Activated CD4-positive, alpha-beta T cell treated with anti-CD3 and anti-CD28 coated beads, Interleukin-2, amount 10 ng/mL, durations not matched to agents 7 days and 5 days (primary cell): ENCODE measurements at regions not wholly inside any gene's neighbourhood (a gene's known extent, or its start where the extent isn't known, plus 50 kb on each side); places are given as distances from the start of the nearest gene placed in this dataset.
A peak's percentile ranks its signal among the peaks of the same experiment; 100 is the strongest.

ENCODE experiments used
- CTCF ChIA-PET: fragments of 350-600 bp; sonication (Branson Sonifier 250); formaldehyde crosslinking; loops from one replicate; lab custom pipeline; 2021; ENCODE audit warnings: antibody characterized with exemption; lab: Charles Lee
- POLR2A ChIA-PET: fragments of 350-600 bp; sonication (Branson Sonifier 250); formaldehyde crosslinking; loops from one replicate; lab custom pipeline; 2021; ENCODE audit warnings: antibody characterized with exemption; lab: Charles Lee
- DNase-seq: peaks from one replicate; pipeline ENCODE4 v3.0.0-alpha.2; 2020
- H3K27ac Mint-ChIP-seq: one replicate; pipeline ENCODE4 v1.8.0; 2021; ENCODE audit warnings: mild to moderate bottlenecking, moderate library complexity, mixed read lengths
- H3K27me3 Mint-ChIP-seq: one replicate; pipeline ENCODE4 v1.8.0; 2021; ENCODE audit warnings: mixed read lengths
- H3K36me3 Mint-ChIP-seq: one replicate; pipeline ENCODE4 v1.8.0; 2021; ENCODE audit warnings: low read depth, mixed read lengths
- H3K4me1 Mint-ChIP-seq: one replicate; pipeline ENCODE4 v1.8.0; 2021; ENCODE audit warnings: mixed read lengths
- H3K4me3 Mint-ChIP-seq: one replicate; pipeline ENCODE4 v1.8.0; 2021; ENCODE audit warnings: mild to moderate bottlenecking, moderate library complexity, mixed read lengths
- H3K9me3 Mint-ChIP-seq: one replicate; pipeline ENCODE4 v1.8.0; 2021; ENCODE audit warnings: mixed read lengths

DNA sequence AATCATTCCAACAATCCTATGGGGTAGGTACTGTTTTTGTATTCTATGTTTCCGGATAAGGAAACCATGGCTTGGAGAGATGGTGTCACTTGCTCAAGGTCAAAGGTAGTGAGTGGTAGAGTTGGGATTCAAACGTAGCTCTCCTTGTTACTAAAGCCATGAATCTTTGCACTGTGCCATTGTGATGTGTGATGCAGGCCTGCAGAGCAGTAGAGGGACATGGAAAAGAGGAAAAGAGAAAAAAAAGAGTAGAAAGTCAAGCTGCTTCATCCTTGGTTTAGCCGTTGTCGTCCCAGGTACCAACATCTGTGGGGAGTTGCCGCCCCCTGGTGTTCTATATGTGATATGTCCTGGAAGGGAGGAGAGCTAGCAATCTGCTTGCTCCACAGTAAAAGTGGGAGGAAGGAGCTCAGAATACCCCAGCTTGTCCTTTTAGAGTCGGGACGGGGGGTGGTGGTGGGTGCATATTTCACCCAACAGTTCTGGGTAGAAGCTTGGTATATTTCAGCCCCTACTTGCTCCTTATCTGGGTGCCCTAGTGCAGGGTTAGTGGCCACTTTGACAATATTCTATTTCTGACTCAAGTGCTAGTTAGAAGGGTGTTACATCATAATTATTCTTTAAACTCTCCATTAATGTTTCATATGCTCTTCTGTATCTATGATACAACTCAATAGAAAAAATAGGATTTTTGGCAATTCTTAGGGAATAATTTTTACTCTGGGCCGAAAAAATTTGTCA is 98.4 kb downstream of the EBNA1BP2 start:
- Mint-ChIP-seq H3K4me1 (peaks cover 8% of the 10 kb centered on the region), H3K4me3 (no peak overlapping the region), H3K9me3 (no peaks in the 10 kb centered on the region), H3K27me3 (no peaks in the 10 kb centered on the region), H3K27ac (no peak overlapping the region), H3K36me3 (no peaks in the 10 kb centered on the region)
- DNase-seq, result peak; percentile 80
- ChIA-PET POLR2A (interaction anchor here (0.5 to 1.2 kb wide), 5 partner anchors 114 to 227 kb away, joined by 3 to 10 read pairs (median 4); partner anchors contain the start of gene ZNF691), CTCF (interaction anchor here (0.5 to 5.4 kb wide), 43 partner anchors 9 to 552 kb away, joined by 3 to 66 read pairs (median 4); partner anchors contain the start of gene ZNF691)

DNA sequence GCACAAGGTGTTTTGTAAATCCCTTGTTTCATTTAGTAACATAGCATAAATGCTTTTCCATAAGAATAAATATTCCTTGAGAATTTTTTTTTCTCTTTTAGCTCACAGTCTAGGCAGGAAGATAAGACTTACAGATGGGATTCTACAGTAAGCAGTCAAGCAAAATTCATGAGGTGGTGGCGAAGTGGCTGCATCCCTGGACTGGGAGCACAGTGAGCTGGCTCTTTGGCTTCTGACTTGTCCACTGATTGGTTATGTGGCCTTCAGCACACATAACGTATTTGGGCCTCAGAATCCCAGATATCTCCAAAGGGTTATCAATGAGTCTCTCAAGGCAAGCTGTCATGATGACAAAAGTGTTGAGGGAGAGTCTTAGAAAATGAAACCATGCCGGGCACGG is 99.8 kb downstream of the EBNA1BP2 start:
- H3K4me3 Mint-ChIP-seq, result no peak overlapping the region

GRCh38 chr1:43071241-43071640 is 100.8 kb downstream of the EBNA1BP2 start:
- Mint-ChIP-seq H3K27me3 (peaks cover 6% of the 10 kb centered on the region), H3K27ac (peak overlapping the region; percentile 71), H3K9me3 (no peaks in the 10 kb centered on the region), H3K4me1 (peaks cover 18% of the 10 kb centered on the region), H3K4me3 (no peak overlapping the region), H3K36me3 (no peaks in the 10 kb centered on the region)
- no peak for DNase-seq
- POLR2A ChIA-PET, result interaction anchor here (0.6 kb wide), 1 partner anchor 114 kb away, joined by 10 read pairs; no protein-coding TSS in a partner anchor
- CTCF ChIA-PET, result interaction anchor here (1.4 to 5.4 kb wide), 4 partner anchors 12 to 159 kb away, joined by 5 to 66 read pairs (median 50); no protein-coding TSS in a partner anchor

More for the DNA sequence above, 99.8 kb downstream of the EBNA1BP2 start:
- peaks cover 18% of the 10 kb centered on the region for H3K4me1 Mint-ChIP-seq
- no peaks in the 10 kb centered on the region for H3K9me3 Mint-ChIP-seq
- no peaks in the 10 kb centered on the region for H3K36me3 Mint-ChIP-seq
- H3K27ac Mint-ChIP-seq, result peak overlapping the region; percentile 19
- ChIA-PET POLR2A (no interaction called here), CTCF (interaction anchor here (0.8 to 5.4 kb wide), 13 partner anchors 12 to 295 kb away, joined by 3 to 66 read pairs (median 6); partner anchors contain the start of gene ZNF691)
- no peak for DNase-seq
- H3K27me3 Mint-ChIP-seq, result peaks cover 6% of the 10 kb centered on the region

DNA sequence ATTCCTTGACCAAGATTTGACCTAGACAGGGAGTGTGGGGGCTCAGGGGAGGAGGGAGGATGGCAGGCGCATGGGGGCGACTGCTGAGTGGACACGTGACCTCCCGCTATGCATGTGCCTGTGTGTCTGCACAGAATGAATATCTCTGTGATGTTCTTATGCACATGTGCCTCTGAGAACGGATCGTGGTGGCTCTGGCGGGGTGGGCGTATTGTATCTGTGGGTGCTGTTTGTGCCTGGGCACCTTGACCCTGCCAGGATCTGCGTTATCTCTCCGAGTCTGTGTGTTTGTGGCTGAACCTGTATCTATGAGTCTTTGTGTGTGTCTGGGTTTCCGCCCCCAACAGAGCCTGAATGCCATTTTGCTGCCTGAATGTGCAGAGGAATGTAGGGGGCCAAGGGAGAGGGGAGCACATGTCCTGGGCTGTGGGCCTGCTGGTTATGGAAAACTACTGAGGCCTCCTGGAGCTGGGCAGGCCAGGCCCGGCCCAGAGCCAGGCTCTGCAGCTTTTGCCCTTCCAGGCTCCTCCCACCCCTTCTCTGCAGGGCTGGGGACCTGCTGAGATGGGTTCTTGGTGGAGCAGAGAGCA is 102.5 kb downstream of the EBNA1BP2 start:
- ChIA-PET POLR2A (no interaction called here), CTCF (interaction anchor here (1.1 kb wide), 1 partner anchor 157 kb away, joined by 4 read pairs; no protein-coding TSS in a partner anchor)
- Mint-ChIP-seq H3K27ac (peak overlapping the region; percentile 37), H3K4me1 (peaks cover 18% of the 10 kb centered on the region), H3K36me3 (no peaks in the 10 kb centered on the region), H3K27me3 (peaks cover 6% of the 10 kb centered on the region), H3K9me3 (no peaks in the 10 kb centered on the region), H3K4me3 (no peak overlapping the region)
- DNase-seq, result no peak

DNA sequence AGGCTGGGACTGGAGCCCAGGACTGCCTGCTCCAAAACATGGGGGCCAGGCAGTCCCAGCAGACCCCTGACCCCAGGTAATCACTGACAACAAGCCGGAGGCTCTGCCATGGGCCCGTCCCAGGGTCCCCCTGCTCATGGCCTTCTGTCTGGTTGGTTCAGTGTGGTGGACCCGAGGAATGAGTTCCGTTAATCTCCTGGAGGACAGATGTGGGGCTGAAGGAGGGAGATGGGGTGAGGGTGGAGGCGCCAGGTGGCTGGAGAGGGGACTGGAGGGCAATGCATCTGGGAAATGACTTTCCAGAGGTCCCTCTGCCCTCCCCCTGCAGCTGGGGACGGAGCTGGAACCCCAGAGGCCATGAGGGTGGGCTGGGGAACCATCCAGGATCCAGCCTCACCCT is 103.2 kb downstream of the EBNA1BP2 start:
- CTCF ChIA-PET, result interaction anchor here (0.8 to 1.1 kb wide), 2 partner anchors 152 to 156 kb away, joined by 3 to 4 read pairs; no protein-coding TSS in a partner anchor
- no peaks in the 10 kb centered on the region for H3K36me3 Mint-ChIP-seq
- H3K27me3 Mint-ChIP-seq, result peaks cover 6% of the 10 kb centered on the region
- peaks cover 18% of the 10 kb centered on the region for H3K4me1 Mint-ChIP-seq
- no peaks in the 10 kb centered on the region for H3K9me3 Mint-ChIP-seq
- no peak overlapping the region for H3K4me3 Mint-ChIP-seq
- no peak overlapping the region for H3K27ac Mint-ChIP-seq
- POLR2A ChIA-PET, result no interaction called here
- DNase-seq, result no peak

- Mint-ChIP-seq H3K27ac (peak overlapping the region; percentile 46), H3K27me3 (peaks cover 6% of the 10 kb centered on the region), H3K36me3 (no peaks in the 10 kb centered on the region), H3K4me1 (peaks cover 13% of the 10 kb centered on the region), H3K4me3 (no peak overlapping the region), H3K9me3 (no peaks in the 10 kb centered on the region)
- ChIA-PET POLR2A (no interaction called here), CTCF (interaction anchor here (0.8 to 1.1 kb wide), 2 partner anchors 151 to 155 kb away, joined by 3 to 4 read pairs; no protein-coding TSS in a partner anchor)
- no peak for DNase-seq
Measured at GRCh38 chr1:43067977-43068751, 103.9 kb downstream of the EBNA1BP2 start.

DNA sequence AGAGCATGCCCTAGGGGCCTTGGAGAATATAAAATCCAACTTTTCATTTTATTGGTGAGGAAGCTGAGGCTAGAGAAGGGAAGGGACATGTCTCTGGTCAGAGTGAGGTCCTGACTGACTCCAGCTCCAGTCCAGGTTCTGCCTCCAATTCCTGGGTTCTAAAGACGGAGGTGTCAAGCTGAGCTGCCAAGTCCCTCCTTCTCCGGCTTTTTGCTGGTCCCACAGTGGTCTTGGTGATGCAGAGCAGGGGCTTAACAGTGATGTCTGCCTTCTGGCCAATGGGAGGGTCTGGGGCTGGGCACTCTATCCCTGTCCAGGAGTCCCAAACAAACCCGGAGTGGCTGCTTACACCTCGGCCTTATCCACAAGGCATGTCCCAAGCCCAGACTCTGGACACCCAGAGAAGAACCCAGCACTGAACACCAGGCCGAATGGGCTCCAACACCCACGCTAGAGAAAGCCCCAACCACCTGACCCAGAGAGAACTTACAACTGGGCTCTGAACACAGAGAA is 104.8 kb downstream of the EBNA1BP2 start:
- no peak for DNase-seq
- Mint-ChIP-seq H3K27me3 (peaks cover 6% of the 10 kb centered on the region), H3K27ac (peak overlapping the region; percentile 46), H3K36me3 (no peaks in the 10 kb centered on the region), H3K4me1 (peaks cover 13% of the 10 kb centered on the region), H3K9me3 (no peaks in the 10 kb centered on the region), H3K4me3 (no peak overlapping the region)
- POLR2A ChIA-PET, result no interaction called here
- CTCF ChIA-PET, result no interaction called here

DNA sequence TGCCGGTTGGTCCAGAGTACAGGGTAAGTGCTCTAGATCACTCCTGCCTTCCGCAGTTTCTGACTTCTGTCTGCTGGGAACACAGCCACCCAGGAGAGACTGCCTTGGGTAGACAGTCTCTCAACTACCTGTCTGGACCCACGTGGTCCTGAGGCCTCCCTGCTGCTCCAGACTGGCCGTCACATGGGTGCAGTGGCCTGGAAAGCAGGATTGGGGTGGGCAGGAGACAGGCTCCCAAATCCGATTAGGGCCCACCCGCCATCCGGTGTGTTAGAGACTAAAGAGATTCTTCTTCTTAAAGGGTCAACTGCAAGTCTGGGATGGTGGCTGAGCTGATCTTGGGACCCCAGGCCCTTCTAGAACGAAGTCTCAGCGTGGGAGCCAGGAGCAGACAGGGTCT is 105.5 kb downstream of the EBNA1BP2 start:
- Mint-ChIP-seq H3K27ac (no peak overlapping the region), H3K36me3 (no peaks in the 10 kb centered on the region), H3K4me3 (no peak overlapping the region), H3K4me1 (peaks cover 13% of the 10 kb centered on the region), H3K9me3 (no peaks in the 10 kb centered on the region), H3K27me3 (peaks cover 6% of the 10 kb centered on the region)
- ChIA-PET CTCF (no interaction called here), POLR2A (no interaction called here)
- DNase-seq, result no peak

DNA sequence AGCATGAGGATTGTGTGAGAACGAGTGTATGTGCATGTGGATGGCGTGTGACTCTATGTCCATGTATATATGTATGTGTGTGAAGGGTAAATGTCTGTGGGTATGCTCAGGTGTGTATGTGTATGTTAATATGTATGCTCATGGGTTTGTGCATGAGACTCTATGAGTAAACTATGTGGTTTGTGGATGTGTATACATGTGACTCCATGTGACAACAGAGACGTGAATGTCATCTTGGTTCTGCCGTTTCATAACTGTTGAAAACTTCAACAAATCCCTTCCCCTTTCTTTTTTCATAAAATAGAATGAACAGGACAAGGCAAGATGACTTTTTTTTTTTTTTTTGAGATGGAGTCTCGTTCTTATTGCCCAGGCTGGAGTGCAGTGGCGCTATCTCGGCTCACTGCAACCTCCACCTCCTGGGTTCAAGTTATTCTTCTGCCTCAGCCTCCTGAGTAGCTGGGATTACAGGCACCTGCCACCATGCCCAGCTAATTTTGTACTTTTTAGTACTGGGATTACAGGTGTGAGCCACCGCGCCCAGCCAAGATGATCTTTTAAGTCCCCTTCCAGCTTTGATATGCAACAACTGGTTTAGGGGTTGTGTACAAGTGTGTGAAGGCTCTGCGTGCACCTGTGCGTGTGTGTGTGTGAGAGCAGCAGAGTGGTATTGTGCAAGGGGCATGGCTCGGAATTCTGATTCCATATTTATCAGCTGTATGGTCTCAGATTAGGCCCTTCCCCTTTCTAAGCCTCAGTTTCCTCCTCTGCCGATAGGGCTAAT is 106.3 kb downstream of the EBNA1BP2 start:
- CTCF ChIA-PET, result interaction anchor here (0.7 to 1.4 kb wide), 2 partner anchors 19 to 144 kb away, joined by 3 to 4 read pairs; no protein-coding TSS in a partner anchor

GRCh38 chr1:43065191-43065590 is 106.5 kb upstream of the SLC2A1 start:
- no peak for DNase-seq
- ChIA-PET POLR2A (no interaction called here), CTCF (interaction anchor here (1.4 to 1.7 kb wide), 2 partner anchors 9 to 144 kb away, joined by 3 to 11 read pairs; no protein-coding TSS in a partner anchor)
- Mint-ChIP-seq H3K27me3 (peaks cover 6% of the 10 kb centered on the region), H3K4me3 (no peak overlapping the region), H3K4me1 (peaks cover 13% of the 10 kb centered on the region), H3K9me3 (no peaks in the 10 kb centered on the region), H3K27ac (no peak overlapping the region), H3K36me3 (no peaks in the 10 kb centered on the region)

More for the DNA sequence above, 106.3 kb downstream of the EBNA1BP2 start:
- DNase-seq, result no peak
- Mint-ChIP-seq H3K9me3 (no peaks in the 10 kb centered on the region), H3K36me3 (no peaks in the 10 kb centered on the region), H3K4me1 (peaks cover 13% of the 10 kb centered on the region), H3K27ac (no peak overlapping the region), H3K4me3 (no peak overlapping the region), H3K27me3 (peaks cover 6% of the 10 kb centered on the region)
- POLR2A ChIA-PET, result no interaction called here

DNA sequence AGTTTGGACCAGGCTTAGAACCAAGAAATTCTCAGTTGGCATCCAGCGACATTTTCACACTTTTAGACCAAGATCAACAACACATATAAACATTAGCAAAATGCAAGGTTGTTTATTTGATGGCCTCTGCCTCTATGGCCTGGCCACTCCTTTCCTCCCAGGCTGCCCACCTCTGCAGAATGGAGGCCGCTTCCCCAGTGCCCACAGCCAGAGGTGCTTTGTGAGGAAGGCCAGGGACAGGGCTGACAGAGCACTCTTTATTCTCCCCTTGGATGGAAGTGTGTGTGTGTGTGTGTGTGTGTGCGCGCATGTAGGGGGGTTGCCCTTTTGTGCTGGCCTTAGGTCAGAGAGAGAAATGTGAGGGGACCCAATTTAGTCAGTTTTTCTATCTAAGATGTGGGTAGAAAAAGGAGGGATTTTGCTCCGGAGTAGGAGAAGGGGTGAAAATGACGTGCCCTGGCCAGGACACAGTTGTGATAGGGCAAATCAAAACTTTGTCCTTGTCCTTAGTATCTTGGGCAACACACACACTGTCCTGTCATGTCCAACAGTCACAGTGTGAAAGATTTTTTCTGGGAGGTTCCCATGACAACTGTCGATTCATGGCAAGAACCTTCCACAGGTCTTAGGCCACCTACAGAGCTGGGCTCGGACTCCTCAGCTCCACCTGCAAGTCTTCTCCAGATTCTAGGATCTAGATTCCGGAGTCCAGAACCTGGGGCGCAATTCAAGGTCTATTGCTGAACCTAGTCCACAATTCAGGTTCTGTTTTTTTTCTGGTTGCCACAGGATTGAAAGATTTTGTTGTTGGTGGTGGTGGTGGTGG is 104.9 kb upstream of the SLC2A1 start:
- peaks cover 20% of the 10 kb centered on the region for H3K4me1 Mint-ChIP-seq
- no peaks in the 10 kb centered on the region for H3K9me3 Mint-ChIP-seq
- H3K27me3 Mint-ChIP-seq, result peaks cover 6% of the 10 kb centered on the region
- CTCF ChIA-PET, result interaction anchor here (1.4 to 1.7 kb wide), 2 partner anchors 10 to 15 kb away, joined by 6 to 11 read pairs; no protein-coding TSS in a partner anchor
- H3K4me3 Mint-ChIP-seq, result no peak overlapping the region
- no peak for DNase-seq
- no peaks in the 10 kb centered on the region for H3K36me3 Mint-ChIP-seq
- POLR2A ChIA-PET, result no interaction called here
- H3K27ac Mint-ChIP-seq, result peak overlapping the region; percentile 26
